HG03565 (cell line): ENCODE measurements at regions not wholly inside any gene's neighbourhood (a gene's known extent, or its start where the extent isn't known, plus 50 kb on each side); places are given as distances from the start of the nearest gene placed in this dataset.

Source experiments
- ATAC-seq: cut with Tn5 transposase; IDR thresholded peaks from one replicate; pipeline ENCODE4 v1.9.1; 2021; ENCODE audit warnings: mild to moderate bottlenecking, moderate library complexity; ENCODE audit not compliant: unreplicated experiment

- ATAC-seq, result no peak
Measured at GRCh38 chr10:29104661-29105399, 184.0 kb upstream of the LYZL1 start.

DNA sequence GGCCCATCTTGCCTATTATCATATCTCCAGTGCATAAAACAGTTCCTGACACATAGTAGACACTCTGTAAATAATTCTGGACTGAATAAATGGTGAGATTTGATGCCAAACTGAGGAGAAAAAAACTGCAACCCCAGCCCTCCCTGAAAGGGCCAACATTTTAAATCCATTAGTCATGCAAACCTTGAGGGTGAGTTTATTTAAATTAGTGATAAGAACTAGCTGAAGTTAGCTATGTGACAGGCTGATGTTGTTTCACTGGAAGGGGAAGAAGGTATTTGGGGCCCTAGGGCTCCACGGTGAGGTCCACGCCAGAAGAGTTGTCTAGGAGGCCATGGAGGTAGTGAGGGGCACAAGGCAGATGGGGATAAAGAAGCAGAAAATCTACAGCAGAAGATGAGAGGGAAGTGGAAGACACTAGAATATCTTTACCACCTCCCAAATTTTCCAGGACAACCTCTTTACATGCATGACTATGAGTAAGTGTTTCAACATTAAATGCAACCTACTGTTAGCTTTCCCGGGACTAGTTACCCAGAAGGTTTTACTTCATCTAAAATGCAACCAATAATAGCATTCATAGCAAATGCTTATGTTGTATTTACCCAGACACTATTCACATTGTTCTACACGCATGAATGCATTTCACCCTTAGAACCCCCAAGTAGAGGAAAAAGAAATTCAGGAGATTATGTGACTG lies 183.2 kb upstream of the LYZL1 start:
- ATAC-seq, result no peak

DNA sequence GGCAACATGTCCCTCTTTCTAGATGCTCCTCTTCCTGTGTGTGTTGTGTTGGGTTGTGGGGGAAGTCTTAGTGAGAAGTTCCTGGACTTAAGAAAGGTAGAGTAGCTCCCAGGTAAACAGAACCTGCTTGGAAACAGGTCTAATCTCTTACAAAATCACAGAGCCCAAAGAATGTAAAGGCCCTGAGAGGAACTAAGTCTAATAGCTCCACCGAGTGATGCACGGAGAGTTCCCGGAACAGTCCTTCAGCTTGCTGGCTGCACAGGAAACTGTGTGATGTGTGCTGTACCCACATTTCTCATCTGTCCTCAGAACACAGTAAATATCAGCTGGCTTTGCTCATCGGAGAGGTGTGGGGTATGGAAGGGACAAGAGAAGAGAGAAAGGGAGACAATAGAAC lies 182.6 kb upstream of the LYZL1 start:
- ATAC-seq, result no peak

GRCh38 chr10:29107866-29108498 lies 180.9 kb upstream of the LYZL1 start:
- ATAC-seq, result no peak

GRCh38 chr10:29109707-29110571 lies 178.9 kb upstream of the LYZL1 start:
- no peak for ATAC-seq

GRCh38 chr10:29112827-29113615 lies 175.8 kb upstream of the LYZL1 start:
- ATAC-seq, result no peak

GRCh38 chr10:29113616-29113945 lies 175.3 kb upstream of the LYZL1 start:
- no peak for ATAC-seq

GRCh38 chr10:29114141-29114540 lies 174.7 kb upstream of the LYZL1 start:
- no peak for ATAC-seq

DNA sequence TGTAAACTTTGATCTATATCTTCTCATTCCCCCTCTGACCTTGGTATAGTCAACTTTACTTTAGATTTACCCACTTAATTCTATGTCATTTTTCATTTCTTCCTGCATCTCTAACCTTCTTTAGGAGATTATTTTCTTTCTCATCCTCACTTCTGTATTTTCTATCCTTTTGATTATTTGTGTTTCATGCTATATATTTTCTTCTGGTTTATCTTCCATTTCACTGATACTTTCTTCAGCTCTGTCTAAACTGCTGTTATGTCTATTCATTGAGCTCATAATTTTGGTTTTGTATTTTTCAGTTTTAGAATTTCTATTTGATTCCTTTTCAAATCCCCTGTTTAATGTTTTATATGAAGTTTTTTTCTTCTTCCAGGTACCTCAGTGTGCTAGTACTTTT lies 171.1 kb upstream of the LYZL1 start:
- ATAC-seq, result no peak

- no peak for ATAC-seq
Measured at GRCh38 chr10:29119374-29119773, 169.5 kb upstream of the LYZL1 start.

GRCh38 chr10:29120216-29120615 lies 168.7 kb upstream of the LYZL1 start:
- ATAC-seq, result no peak

GRCh38 chr10:29124864-29125263 lies 164.0 kb upstream of the LYZL1 start:
- ATAC-seq, result no peak

- no peak for ATAC-seq
Measured at GRCh38 chr10:29127037-29127700, 161.7 kb upstream of the LYZL1 start.

GRCh38 chr10:29127731-29128130 lies 161.1 kb upstream of the LYZL1 start:
- ATAC-seq, result no peak

DNA sequence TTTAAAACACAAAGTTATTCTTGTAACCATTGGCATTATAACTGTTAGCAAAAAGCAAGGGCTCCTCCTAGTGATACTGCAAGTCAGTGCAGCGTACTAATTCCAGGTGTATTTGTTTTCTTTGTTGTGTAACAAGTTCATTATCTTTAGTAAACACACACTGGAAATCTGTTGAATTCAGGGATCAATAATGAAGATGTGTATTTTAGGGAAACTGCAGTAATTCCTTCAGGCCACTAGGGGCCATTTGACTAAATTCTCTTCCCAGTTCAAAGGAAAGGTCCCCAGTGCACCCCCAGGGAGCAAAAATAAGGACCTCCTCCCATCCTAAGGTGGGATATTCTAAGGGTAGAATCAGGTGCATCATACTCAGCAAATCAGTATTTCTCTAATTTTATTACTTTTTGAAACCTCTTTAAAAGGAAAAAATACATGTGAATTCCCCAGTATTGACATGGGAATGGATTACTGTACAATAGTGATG lies 158.6 kb upstream of the LYZL1 start:
- ATAC-seq, result no peak

GRCh38 chr10:29131952-29132547 lies 156.8 kb upstream of the LYZL1 start:
- no peak for ATAC-seq

DNA sequence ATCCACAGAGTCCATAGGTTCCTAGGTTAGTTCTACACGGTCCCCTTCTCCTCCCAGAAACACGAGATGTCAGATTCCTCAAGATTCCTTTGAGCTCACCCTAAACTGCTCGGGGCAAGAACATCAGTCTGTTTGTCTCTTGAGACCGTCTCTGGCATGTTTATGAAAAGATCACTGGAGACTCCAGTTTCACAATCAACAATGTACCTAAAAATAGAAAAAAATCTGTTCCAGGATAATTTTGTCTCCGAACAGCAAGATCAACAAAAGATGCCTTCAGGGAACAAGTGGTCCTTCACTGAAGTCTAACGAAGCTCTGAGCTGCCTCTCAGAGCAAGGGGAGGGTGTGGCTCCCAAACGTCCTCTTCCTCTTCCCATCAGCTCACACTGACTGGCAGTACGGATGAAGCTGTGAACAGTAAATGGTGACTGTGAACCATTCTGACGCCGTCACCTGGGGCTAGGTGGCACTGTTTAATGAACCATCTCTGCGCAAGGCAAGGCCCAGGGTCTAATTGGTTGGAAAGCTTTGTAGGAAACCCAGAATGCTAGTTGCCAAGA lies 156.2 kb upstream of the LYZL1 start:
- no peak for ATAC-seq

GRCh38 chr10:29135337-29135736 lies 153.5 kb upstream of the LYZL1 start:
- ATAC-seq, result no peak

DNA sequence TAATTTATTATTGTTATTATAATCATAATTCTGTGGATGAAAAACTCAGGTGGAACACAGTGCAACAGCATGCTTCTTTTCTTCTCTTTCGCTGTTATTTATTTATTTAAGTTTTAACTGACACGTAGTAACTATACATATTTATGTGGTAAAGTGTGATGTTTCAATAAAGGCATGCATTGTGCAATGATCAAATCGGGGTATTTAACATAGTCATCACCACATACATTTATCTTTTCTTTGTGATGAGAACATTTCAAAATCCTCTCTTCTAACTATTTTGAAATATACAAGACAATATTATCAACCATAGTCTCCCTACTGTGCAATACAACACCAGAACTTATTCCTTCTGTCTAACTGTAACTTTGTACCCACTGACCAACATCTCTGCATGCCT lies 152.5 kb upstream of the LYZL1 start:
- ATAC-seq, result no peak
